ENCODE measurements at regions not wholly inside any gene's neighbourhood (a gene's known extent, or its start where the extent isn't known, plus 50 kb on each side); places are given as distances from the start of the nearest gene placed in this dataset.

DNA sequence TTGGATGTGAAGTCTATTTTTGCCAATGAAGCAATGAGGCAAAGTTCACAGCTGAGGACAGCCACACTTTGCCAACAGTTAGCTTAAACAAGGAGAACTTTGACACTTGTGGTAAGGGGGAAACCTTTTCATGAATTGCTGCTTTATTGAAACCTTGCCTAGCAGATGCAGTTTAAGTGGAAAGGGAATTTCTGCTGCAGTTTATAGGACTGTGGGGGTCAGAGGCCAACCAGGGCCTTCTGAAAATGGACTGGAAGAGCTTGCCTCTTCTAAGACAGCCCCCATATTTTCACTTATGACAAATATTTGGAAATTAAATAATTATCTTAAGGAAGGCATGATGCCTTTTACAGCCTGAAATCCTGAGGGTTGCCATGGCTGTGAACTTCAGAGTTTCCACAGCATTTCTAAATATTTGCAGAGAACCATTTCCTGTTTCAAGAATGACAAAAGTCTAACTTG is 550.3 kb downstream of the RAB28 start:
- TF ChIP-seq, protein P1, sequence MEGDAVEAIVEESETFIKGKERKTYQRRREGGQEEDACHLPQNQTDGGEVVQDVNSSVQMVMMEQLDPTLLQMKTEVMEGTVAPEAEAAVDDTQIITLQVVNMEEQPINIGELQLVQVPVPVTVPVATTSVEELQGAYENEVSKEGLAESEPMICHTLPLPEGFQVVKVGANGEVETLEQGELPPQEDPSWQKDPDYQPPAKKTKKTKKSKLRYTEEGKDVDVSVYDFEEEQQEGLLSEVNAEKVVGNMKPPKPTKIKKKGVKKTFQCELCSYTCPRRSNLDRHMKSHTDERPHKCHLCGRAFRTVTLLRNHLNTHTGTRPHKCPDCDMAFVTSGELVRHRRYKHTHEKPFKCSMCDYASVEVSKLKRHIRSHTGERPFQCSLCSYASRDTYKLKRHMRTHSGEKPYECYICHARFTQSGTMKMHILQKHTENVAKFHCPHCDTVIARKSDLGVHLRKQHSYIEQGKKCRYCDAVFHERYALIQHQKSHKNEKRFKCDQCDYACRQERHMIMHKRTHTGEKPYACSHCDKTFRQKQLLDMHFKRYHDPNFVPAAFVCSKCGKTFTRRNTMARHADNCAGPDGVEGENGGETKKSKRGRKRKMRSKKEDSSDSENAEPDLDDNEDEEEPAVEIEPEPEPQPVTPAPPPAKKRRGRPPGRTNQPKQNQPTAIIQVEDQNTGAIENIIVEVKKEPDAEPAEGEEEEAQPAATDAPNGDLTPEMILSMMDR (IDR thresholded peaks at IDR 0.05), result no peak
- TF ChIP-seq POLR2AphosphoS5 (IDR thresholded peaks at IDR 0.05), result no peak
